H9 (cell line): ENCODE measurements at regions not wholly inside any gene's neighbourhood (a gene's known extent, or its start where the extent isn't known, plus 50 kb on each side); places are given as distances from the start of the nearest gene placed in this dataset.

Experiments
- DNase-seq: peaks from one replicate; pipeline ENCODE4 v3.0.0-alpha.2; 2017
- H2AFZ ChIP-seq: one replicate; pipeline ENCODE4 v1.6.1; 2013; ENCODE audit warnings: mild to moderate bottlenecking, low read length, control low read depth, moderate library complexity
- H2AK5ac ChIP-seq: 2 replicates; pipeline ENCODE4 v1.6.1; 2013; ENCODE audit warnings: low read length, control low read depth, mixed read lengths; ENCODE audit not compliant: insufficient read length
- H2BK120ac ChIP-seq: one replicate; pipeline ENCODE4 v1.6.1; 2013; ENCODE audit warnings: low read depth, mild to moderate bottlenecking, low read length, control low read depth, inconsistent platforms; ENCODE audit not compliant: poor library complexity, severe bottlenecking
- H2BK12ac ChIP-seq: 2 replicates; pipeline ENCODE4 v1.6.1; 2013; ENCODE audit warnings: low read length, control low read depth, mixed read lengths, low read depth; ENCODE audit not compliant: insufficient read length
- H2BK15ac ChIP-seq: 2 replicates; pipeline ENCODE4 v1.6.1; 2013; ENCODE audit warnings: low read depth, low read length, control low read depth
- H2BK20ac ChIP-seq: one replicate; pipeline ENCODE4 v1.6.1; 2013; ENCODE audit warnings: low read depth, mild to moderate bottlenecking, low read length, control low read depth, inconsistent platforms; ENCODE audit not compliant: poor library complexity, severe bottlenecking
- H2BK5ac ChIP-seq: 2 replicates; pipeline ENCODE4 v1.6.1; 2013; ENCODE audit warnings: low read length, control low read depth, mixed read lengths; ENCODE audit not compliant: insufficient read length
- H3K14ac ChIP-seq: 2 replicates; pipeline ENCODE4 v1.6.1; 2013; ENCODE audit warnings: low read length, control low read depth; ENCODE audit not compliant: insufficient read depth
- H3K18ac ChIP-seq: 2 replicates; pipeline ENCODE4 v1.6.1; 2013; ENCODE audit warnings: low read depth, mild to moderate bottlenecking, mixed read lengths, low read length, control low read depth; ENCODE audit not compliant: insufficient read length
- H3K23ac ChIP-seq: 2 replicates; pipeline ENCODE4 v1.6.1; 2013; ENCODE audit warnings: low read length, control low read depth, mixed read lengths, low read depth; ENCODE audit not compliant: insufficient read length
- H3K23me2 ChIP-seq: 2 replicates; pipeline ENCODE4 v1.6.1; 2013; ENCODE audit warnings: low read depth, mild to moderate bottlenecking, mixed read lengths, low read length, control low read depth; ENCODE audit not compliant: insufficient read length, poor library complexity, severe bottlenecking
- H3K27ac ChIP-seq: 2 replicates; pipeline ENCODE4 v1.5.1; 2013; ENCODE audit warnings: low read length, control low read depth, mixed read lengths, low read depth; ENCODE audit not compliant: insufficient read length
- H3K27me3 ChIP-seq: 2 replicates; pipeline ENCODE4 v1.6.1; 2013; ENCODE audit warnings: low read length, control low read depth, inconsistent platforms; ENCODE audit not compliant: insufficient read depth
- H3K4ac ChIP-seq: 2 replicates; pipeline ENCODE4 v1.6.1; 2013; ENCODE audit warnings: low read depth, mild to moderate bottlenecking, control low read depth, inconsistent platforms, low read length, moderate library complexity
- H3K4me1 ChIP-seq: 2 replicates; pipeline ENCODE4 v1.6.1; 2013; ENCODE audit warnings: low read length, control low read depth, inconsistent platforms; ENCODE audit not compliant: insufficient read depth
- H3K4me2 ChIP-seq: 2 replicates; pipeline ENCODE4 v1.6.1; 2013; ENCODE audit warnings: low read length, control low read depth, mixed read lengths; ENCODE audit not compliant: insufficient read length, insufficient read depth
- H3K56ac ChIP-seq: 2 replicates; pipeline ENCODE4 v1.6.1; 2013; ENCODE audit warnings: low read depth, mild to moderate bottlenecking, mixed read lengths, low read length, control low read depth; ENCODE audit not compliant: insufficient read length
- H3K79me1 ChIP-seq: 2 replicates; pipeline ENCODE4 v1.6.1; 2013; ENCODE audit warnings: low read depth, mild to moderate bottlenecking, moderate library complexity, low read length, control low read depth, inconsistent platforms; ENCODE audit not compliant: insufficient read depth, poor library complexity, severe bottlenecking
- H3K79me2 ChIP-seq: 2 replicates; pipeline ENCODE4 v1.6.1; 2013; ENCODE audit warnings: low read length, control low read depth, inconsistent platforms; ENCODE audit not compliant: insufficient read depth
- H3K9ac ChIP-seq: 2 replicates; pipeline ENCODE4 v1.6.1; 2013; ENCODE audit warnings: low read length, control low read depth, mixed read lengths; ENCODE audit not compliant: insufficient read length; ENCODE audit errors: extremely low read depth
- H3K9me3 ChIP-seq: one replicate; pipeline ENCODE4 v1.6.1; 2013; ENCODE audit warnings: low read depth, low read length, inconsistent platforms; ENCODE audit not compliant: control insufficient read depth
- H3T11ph ChIP-seq: one replicate; pipeline ENCODE4 v1.6.1; 2013; ENCODE audit warnings: mild to moderate bottlenecking, low read length, control low read depth, inconsistent platforms
- H4K20me1 ChIP-seq: one replicate; pipeline ENCODE4 v1.6.1; 2013; ENCODE audit not compliant: control insufficient read depth, insufficient read length, insufficient read depth
- H4K5ac ChIP-seq: 2 replicates; pipeline ENCODE4 v1.6.1; 2013; ENCODE audit warnings: low read depth, mild to moderate bottlenecking, mixed read lengths, low read length, control low read depth; ENCODE audit not compliant: insufficient read length
- H4K8ac ChIP-seq: replicated peaks from 2 replicates; pipeline ENCODE4 v1.6.1; 2013; ENCODE audit warnings: low read length, control low read depth, mixed read lengths, low read depth; ENCODE audit not compliant: insufficient read length
- H4K91ac ChIP-seq: 2 replicates; pipeline ENCODE4 v1.6.1; 2013; ENCODE audit warnings: low read depth, mild to moderate bottlenecking, moderate library complexity, mixed read lengths, low read length, control low read depth; ENCODE audit not compliant: insufficient read length
- H3K27ac Mint-ChIP-seq, 3 experiments: 2 replicates in 2 of 3; 3 replicates in 1 of 3; pipeline ENCODE4 v1.8.0; 2020 to 2021; ENCODE audit warnings: mixed read lengths in 3 of 3, mild to moderate bottlenecking in 1 of 3, moderate library complexity in 1 of 3
- H3K27me3 Mint-ChIP-seq: 2 replicates; pipeline ENCODE4 v1.8.0; 2021; ENCODE audit warnings: low read depth, mild to moderate bottlenecking, moderate library complexity, mixed read lengths
- H3K36me3 Mint-ChIP-seq, 3 experiments: 2 replicates in 2 of 3; 3 replicates in 1 of 3; pipeline ENCODE4 v1.8.0; 2020 to 2021; ENCODE audit warnings: low read depth in 3 of 3, mixed read lengths in 3 of 3; ENCODE audit not compliant: insufficient read depth in 1 of 3
- H3K4me1 Mint-ChIP-seq, 2 experiments: 2 replicates each; pipeline ENCODE4 v1.8.0; 2020; ENCODE audit warnings: mixed read lengths in 2 of 2
- H3K4me3 Mint-ChIP-seq, 2 experiments: 2 replicates in 1 of 2; 3 replicates in 1 of 2; pipeline ENCODE4 v1.8.0; 2020 to 2021; ENCODE audit warnings: mild to moderate bottlenecking in 2 of 2, mixed read lengths in 2 of 2, moderate library complexity in 1 of 2
- H3K9me3 Mint-ChIP-seq, 2 experiments: 2 replicates in 1 of 2; 3 replicates in 1 of 2; pipeline ENCODE4 v1.8.0; 2020; ENCODE audit warnings: mild to moderate bottlenecking in 2 of 2, mixed read lengths in 2 of 2, moderate library complexity in 1 of 2
- WGBS: extraction: QIAGEN DNeasy Blood & Tissue Kit; methylation state at CpG from one replicate; pipeline ENCODE4 v1.1.7; 2013; ENCODE audit warnings: missing lambda C conversion rate, low lambda C conversion rate, mixed read lengths; ENCODE audit not compliant: insufficient read length; ENCODE audit errors: extremely low coverage; 5-methylcytosine and 5-hydroxymethylcytosine counted together
- TF ChIP-seq, protein P1 (sequence below): fragments of 200-600 bp; sonication (generic); conservative IDR thresholded peaks from 3 replicates; pipeline ENCODE4 v1.8.0; 2021; ENCODE audit warnings: antibody characterized with exemption, mild to moderate bottlenecking

DNA sequence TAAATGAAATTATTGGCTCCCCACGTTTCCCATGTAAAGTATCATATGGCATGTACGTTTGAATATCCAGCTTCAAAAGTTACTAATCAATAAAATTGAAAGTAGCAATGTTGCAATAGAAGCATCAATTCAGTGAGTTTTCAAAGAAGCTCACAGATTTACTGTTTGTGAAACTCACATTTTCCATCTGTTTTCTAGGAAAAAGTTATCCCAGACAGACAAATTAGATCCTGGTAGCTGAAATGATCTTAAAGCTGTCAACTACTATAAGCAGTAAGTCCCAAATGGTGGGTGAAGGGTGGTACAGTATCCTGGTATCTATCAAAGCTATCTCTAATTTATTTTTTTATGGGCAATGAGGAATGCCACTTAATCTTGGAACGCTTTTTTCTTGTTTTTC lies 60.7 kb upstream of the MXRA5 start:
- no peaks in the 10 kb centered on the region; a peak in 1 of 7 replicates for H3K36me3 Mint-ChIP-seq
- WGBS: no CpG with 5 or more reads among the region's 3 CpGs

More for the DNA sequence above, 60.7 kb upstream of the MXRA5 start:
- no peaks in the 10 kb centered on the region for H3K79me1 ChIP-seq
- H2BK5ac ChIP-seq: no peak overlapping the region
- no peak overlapping the region for H3K23ac ChIP-seq
- H3K27ac ChIP-seq: no peak overlapping the region
- no peak overlapping the region for H2BK15ac ChIP-seq
- H3K18ac ChIP-seq: no peak overlapping the region
- H3K79me2 ChIP-seq: no peaks in the 10 kb centered on the region
- H3K4me1 Mint-ChIP-seq: no peaks in the 10 kb centered on the region
- no peak overlapping the region for H2BK20ac ChIP-seq
- no peaks in the 10 kb centered on the region for H3K4me1 ChIP-seq
- no peak overlapping the region for H3K27ac Mint-ChIP-seq
- DNase-seq: no peak
- H2AFZ ChIP-seq: no peak overlapping the region
- no peak overlapping the region for H2BK120ac ChIP-seq
- no peak overlapping the region for H3K9ac ChIP-seq
- no peak overlapping the region for H4K8ac ChIP-seq
- no peak overlapping the region for H3K56ac ChIP-seq
- no peaks in the 10 kb centered on the region for H3K23me2 ChIP-seq
- H3K14ac ChIP-seq: no peak overlapping the region
- no peak overlapping the region for H4K5ac ChIP-seq
- no peaks in the 10 kb centered on the region for H3K9me3 ChIP-seq
- H3K9me3 Mint-ChIP-seq: peaks cover 3 to 4% of the 10 kb centered on the region in 2 experiments; a peak in 2 of 5 replicates
- peaks cover 1% of the 10 kb centered on the region; the same call in 1 of the 2 replicates for H3K27me3 Mint-ChIP-seq
- H2BK12ac ChIP-seq: no peak overlapping the region
- H3K4ac ChIP-seq: no peak overlapping the region
- TF ChIP-seq, protein P1, sequence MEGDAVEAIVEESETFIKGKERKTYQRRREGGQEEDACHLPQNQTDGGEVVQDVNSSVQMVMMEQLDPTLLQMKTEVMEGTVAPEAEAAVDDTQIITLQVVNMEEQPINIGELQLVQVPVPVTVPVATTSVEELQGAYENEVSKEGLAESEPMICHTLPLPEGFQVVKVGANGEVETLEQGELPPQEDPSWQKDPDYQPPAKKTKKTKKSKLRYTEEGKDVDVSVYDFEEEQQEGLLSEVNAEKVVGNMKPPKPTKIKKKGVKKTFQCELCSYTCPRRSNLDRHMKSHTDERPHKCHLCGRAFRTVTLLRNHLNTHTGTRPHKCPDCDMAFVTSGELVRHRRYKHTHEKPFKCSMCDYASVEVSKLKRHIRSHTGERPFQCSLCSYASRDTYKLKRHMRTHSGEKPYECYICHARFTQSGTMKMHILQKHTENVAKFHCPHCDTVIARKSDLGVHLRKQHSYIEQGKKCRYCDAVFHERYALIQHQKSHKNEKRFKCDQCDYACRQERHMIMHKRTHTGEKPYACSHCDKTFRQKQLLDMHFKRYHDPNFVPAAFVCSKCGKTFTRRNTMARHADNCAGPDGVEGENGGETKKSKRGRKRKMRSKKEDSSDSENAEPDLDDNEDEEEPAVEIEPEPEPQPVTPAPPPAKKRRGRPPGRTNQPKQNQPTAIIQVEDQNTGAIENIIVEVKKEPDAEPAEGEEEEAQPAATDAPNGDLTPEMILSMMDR: no peak
- H2AK5ac ChIP-seq: no peak overlapping the region
- H3K4me2 ChIP-seq: no peak overlapping the region
- H3K27me3 ChIP-seq: no peaks in the 10 kb centered on the region
- no peak overlapping the region for H3T11ph ChIP-seq
- no peak overlapping the region for H3K4me3 Mint-ChIP-seq
- H4K91ac ChIP-seq: no peak overlapping the region
- no peaks in the 10 kb centered on the region for H4K20me1 ChIP-seq
